ENCODE measurements at regions not wholly inside any gene's neighbourhood (a gene's known extent, or its start where the extent isn't known, plus 50 kb on each side); places are given as distances from the start of the nearest gene placed in this dataset.

GRCh38 chr9:90972057-90972456 lies 170.4 kb downstream of the SYK start:
- TF ChIP-seq CTCF (IDR thresholded peaks at IDR 0.05) (no peak), POLR2AphosphoS5 (IDR thresholded peaks at IDR 0.05) (no peak), EP300 (IDR thresholded peaks at IDR 0.05; ENCODE audit: low read depth) (no peak)

Measured in transverse colon (tissue), 4 donors.